Memory B cell (primary cell): ENCODE measurements at regions not wholly inside any gene's neighbourhood (a gene's known extent, or its start where the extent isn't known, plus 50 kb on each side); places are given as distances from the start of the nearest gene placed in this dataset.

Experiments used
- ATAC-seq: fragments of 150-1000 bp; cut with Tn5 transposase; 2 replicates; pipeline ENCODE4 v1.10.0; 2021; ENCODE audit warnings: low read depth, mild to moderate bottlenecking, moderate library complexity
- DNase-seq, 2 donors: peaks; one replicate each; pipeline ENCODE4 v3.0.0; 2022; ENCODE audit warnings: low spot score in 2 of 2
- H3K27ac Mint-ChIP-seq: one replicate; pipeline ENCODE4 v1.8.0; 2022; ENCODE audit warnings: mild to moderate bottlenecking, moderate library complexity, mixed read lengths
- H3K27me3 Mint-ChIP-seq: one replicate; pipeline ENCODE4 v1.8.0; 2022; ENCODE audit warnings: mixed read lengths
- H3K36me3 Mint-ChIP-seq: one replicate; pipeline ENCODE4 v1.8.0; 2022; ENCODE audit warnings: mild to moderate bottlenecking, mixed read lengths
- H3K4me1 Mint-ChIP-seq: one replicate; pipeline ENCODE4 v1.8.0; 2022; ENCODE audit warnings: mixed read lengths
- H3K4me3 Mint-ChIP-seq: one replicate; pipeline ENCODE4 v1.8.0; 2022; ENCODE audit warnings: mild to moderate bottlenecking, moderate library complexity, mixed read lengths
- H3K9me3 Mint-ChIP-seq: one replicate; pipeline ENCODE4 v1.8.0; 2022; ENCODE audit warnings: mixed read lengths

- Mint-ChIP-seq H3K9me3 (no peaks in the 10 kb centered on the region), H3K4me3 (no peak overlapping the region), H3K36me3 (no peaks in the 10 kb centered on the region), H3K27me3 (peaks cover 11% of the 10 kb centered on the region), H3K27ac (no peak overlapping the region), H3K4me1 (no peaks in the 10 kb centered on the region)
- DNase-seq (no peak), ATAC-seq (no peak)
Measured at GRCh38 chr9:38162332-38163211, 93.5 kb upstream of the SHB start.

- DNase-seq (peak; percentile 28 to 31), ATAC-seq (no peak)
- peaks cover 10% of the 10 kb centered on the region for H3K27me3 Mint-ChIP-seq
- H3K9me3 Mint-ChIP-seq, result no peaks in the 10 kb centered on the region
- no peak overlapping the region for H3K4me3 Mint-ChIP-seq
- H3K36me3 Mint-ChIP-seq, result no peaks in the 10 kb centered on the region
- H3K4me1 Mint-ChIP-seq, result no peaks in the 10 kb centered on the region
- H3K27ac Mint-ChIP-seq, result no peak overlapping the region
Measured at GRCh38 chr9:38160613-38161215, 91.7 kb upstream of the SHB start.

GRCh38 chr9:38159599-38159998 is 90.6 kb upstream of the SHB start:
- Mint-ChIP-seq H3K4me1 (no peaks in the 10 kb centered on the region), H3K27me3 (peaks cover 10% of the 10 kb centered on the region), H3K36me3 (no peaks in the 10 kb centered on the region), H3K9me3 (no peaks in the 10 kb centered on the region), H3K27ac (no peak overlapping the region), H3K4me3 (no peak overlapping the region)
- DNase-seq (no peak), ATAC-seq (no peak)

- H3K36me3 Mint-ChIP-seq, result no peaks in the 10 kb centered on the region
- ATAC-seq, result no peak
- no peaks in the 10 kb centered on the region for H3K9me3 Mint-ChIP-seq
- no peak overlapping the region for H3K4me3 Mint-ChIP-seq
- peaks cover 7% of the 10 kb centered on the region for H3K27me3 Mint-ChIP-seq
- H3K4me1 Mint-ChIP-seq, result no peaks in the 10 kb centered on the region
- DNase-seq, result no peak
- no peak overlapping the region for H3K27ac Mint-ChIP-seq
Measured at GRCh38 chr9:38158628-38159027, 89.6 kb upstream of the SHB start.

GRCh38 chr9:38157711-38158110 is 88.7 kb upstream of the SHB start:
- Mint-ChIP-seq H3K9me3 (no peaks in the 10 kb centered on the region), H3K27ac (no peak overlapping the region), H3K36me3 (no peaks in the 10 kb centered on the region), H3K4me3 (no peak overlapping the region), H3K27me3 (peaks cover 5% of the 10 kb centered on the region), H3K4me1 (no peaks in the 10 kb centered on the region)
- ATAC-seq (no peak), DNase-seq (no peak)

- Mint-ChIP-seq H3K27me3 (peaks cover 1% of the 10 kb centered on the region), H3K4me1 (no peaks in the 10 kb centered on the region)
- ATAC-seq, result no peak
Measured at GRCh38 chr9:38154501-38155421, 85.7 kb upstream of the SHB start.

GRCh38 chr9:38153910-38154291 is 84.9 kb upstream of the SHB start:
- H3K27ac Mint-ChIP-seq, result no peak overlapping the region
- H3K36me3 Mint-ChIP-seq, result no peaks in the 10 kb centered on the region
- no peak overlapping the region for H3K4me3 Mint-ChIP-seq
- ATAC-seq (no peak), DNase-seq (no peak)
- peaks cover 4% of the 10 kb centered on the region for H3K27me3 Mint-ChIP-seq
- no peaks in the 10 kb centered on the region for H3K9me3 Mint-ChIP-seq
- no peaks in the 10 kb centered on the region for H3K4me1 Mint-ChIP-seq

More at GRCh38 chr9:38154501-38155421, 85.7 kb upstream of the SHB start:
- no peak overlapping the region for H3K27ac Mint-ChIP-seq
- no peak for DNase-seq
- H3K9me3 Mint-ChIP-seq, result no peaks in the 10 kb centered on the region
- no peaks in the 10 kb centered on the region for H3K36me3 Mint-ChIP-seq
- H3K4me3 Mint-ChIP-seq, result no peak overlapping the region

- Mint-ChIP-seq H3K27ac (no peak overlapping the region), H3K9me3 (no peaks in the 10 kb centered on the region), H3K4me3 (no peak overlapping the region), H3K4me1 (no peaks in the 10 kb centered on the region), H3K36me3 (no peaks in the 10 kb centered on the region), H3K27me3 (peaks cover 4% of the 10 kb centered on the region)
- no peak for ATAC-seq
- no peak for DNase-seq
Measured at GRCh38 chr9:38153152-38153909, 84.3 kb upstream of the SHB start.

- DNase-seq (no peak), ATAC-seq (no peak)
- Mint-ChIP-seq H3K27ac (no peak overlapping the region), H3K36me3 (no peaks in the 10 kb centered on the region), H3K9me3 (no peaks in the 10 kb centered on the region), H3K4me1 (no peaks in the 10 kb centered on the region), H3K27me3 (peaks cover 8% of the 10 kb centered on the region), H3K4me3 (no peak overlapping the region)
Measured at GRCh38 chr9:38149647-38150046, 80.6 kb upstream of the SHB start.

GRCh38 chr9:38146844-38147243 is 77.8 kb upstream of the SHB start:
- no peak overlapping the region for H3K4me3 Mint-ChIP-seq
- H3K36me3 Mint-ChIP-seq, result no peaks in the 10 kb centered on the region
- no peaks in the 10 kb centered on the region for H3K9me3 Mint-ChIP-seq
- peaks cover 13% of the 10 kb centered on the region for H3K27me3 Mint-ChIP-seq
- ATAC-seq (no peak), DNase-seq (no peak)
- no peaks in the 10 kb centered on the region for H3K4me1 Mint-ChIP-seq
- no peak overlapping the region for H3K27ac Mint-ChIP-seq

GRCh38 chr9:38145526-38146053 is 76.6 kb upstream of the SHB start:
- peaks cover 20% of the 10 kb centered on the region for H3K27me3 Mint-ChIP-seq
- H3K27ac Mint-ChIP-seq, result no peak overlapping the region
- no peaks in the 10 kb centered on the region for H3K36me3 Mint-ChIP-seq

GRCh38 chr9:38144421-38144820 is 75.4 kb upstream of the SHB start:
- H3K27ac Mint-ChIP-seq, result no peak overlapping the region
- H3K4me1 Mint-ChIP-seq, result no peaks in the 10 kb centered on the region
- ATAC-seq (no peak), DNase-seq (no peak)
- peaks cover 18% of the 10 kb centered on the region for H3K27me3 Mint-ChIP-seq
- H3K36me3 Mint-ChIP-seq, result no peaks in the 10 kb centered on the region
- H3K4me3 Mint-ChIP-seq, result no peak overlapping the region
- H3K9me3 Mint-ChIP-seq, result no peaks in the 10 kb centered on the region

More at GRCh38 chr9:38145526-38146053, 76.6 kb upstream of the SHB start:
- no peak overlapping the region for H3K4me3 Mint-ChIP-seq
- ATAC-seq, result no peak
- no peaks in the 10 kb centered on the region for H3K9me3 Mint-ChIP-seq
- H3K4me1 Mint-ChIP-seq, result no peaks in the 10 kb centered on the region
- no peak for DNase-seq
